Right lobe of liver (tissue), 6 donors: ENCODE measurements at regions not wholly inside any gene's neighbourhood (a gene's known extent, or its start where the extent isn't known, plus 50 kb on each side); places are given as distances from the start of the nearest gene placed in this dataset.

Experiments
- ATAC-seq, 4 donors: fragments of 200-7000 bp; cut with Tn5 transposase; one replicate each; pipeline ENCODE4 v1.9.1; 2020; ENCODE audit warnings: mild to moderate bottlenecking in 4 of 4, moderate library complexity in 4 of 4
- DNase-seq, 3 donors: peaks; one replicate each; pipeline ENCODE4 v3.0.0-alpha.2; 2020
- H3K27ac ChIP-seq, 3 donors: fragments of 200-600 bp; one replicate each; pipeline ENCODE4 v1.8.0; 2022
- H3K27me3 ChIP-seq, 2 donors: fragments of 200-600 bp; one replicate each; pipeline ENCODE4 v1.8.0; 2022
- H3K36me3 ChIP-seq, 4 donors: fragments of 200-600 bp; sonication (generic) in 1 of 4; one replicate each; pipeline versions ENCODE4 v1.5.1 to v1.8.0; 2017 to 2022; ENCODE audit warnings: control low read depth in 1 of 4
- H3K4me1 ChIP-seq, 4 donors: fragments of 200-600 bp; sonication (generic) in 1 of 4; one replicate each; pipeline versions ENCODE4 v1.5.1 to v1.8.0; 2017 to 2022; ENCODE audit warnings: control low read depth in 1 of 4
- H3K4me3 ChIP-seq, 3 donors: fragments of 200-600 bp; one replicate each; pipeline ENCODE4 v1.8.0; 2022
- H3K9me3 ChIP-seq, 4 donors: fragments of 200-600 bp; sonication (generic) in 1 of 4; one replicate each; pipeline versions ENCODE4 v1.5.1 to v1.8.0; 2017 to 2022; ENCODE audit warnings: control low read depth in 1 of 4
- POLR2A ChIP-seq: fragments of 450-650 bp; IDR thresholded peaks from one replicate; pipeline ENCODE4 v1.6.1; 2017; ENCODE audit warnings: antibody characterized with exemption, mild to moderate bottlenecking
- WGBS: methylation state at CpG from one replicate; pipeline ENCODE4 v1.1.6; 2018; ENCODE audit warnings: low coverage, low lambda C conversion rate; ENCODE audit not compliant: insufficient coverage; ENCODE audit errors: missing lambda C conversion rate; 5-methylcytosine and 5-hydroxymethylcytosine counted together
- intact Hi-C, 2 donors: fragments of 100-400 bp; cut with DNase I; formaldehyde crosslinking; loops; one replicate each; pipeline versions ENCODE4 v1.11.2 to v1.14.1; 2022
- TF ChIP-seq, protein P1 (sequence below), 4 donors: fragments of 200-600 bp in 3 of 4; fragments of 450-650 bp in 1 of 4; IDR thresholded peaks; one replicate each; pipeline versions ENCODE4 v1.5.1 to v1.8.0; 2016 to 2022; ENCODE audit warnings: antibody characterized with exemption in 4 of 4, mild to moderate bottlenecking in 2 of 4
- donor health status: DM: no; HTN: yes; CAD: no.
- donor health status: DM: no; HTN: no; CAD: no.
- donor health status: DM: no; HTN: no; CAD: no.
- donor health status: DM: no; HTN: yes; CAD: no.
- donor health status: DM: no; HTN: yes; CAD: no.

DNA sequence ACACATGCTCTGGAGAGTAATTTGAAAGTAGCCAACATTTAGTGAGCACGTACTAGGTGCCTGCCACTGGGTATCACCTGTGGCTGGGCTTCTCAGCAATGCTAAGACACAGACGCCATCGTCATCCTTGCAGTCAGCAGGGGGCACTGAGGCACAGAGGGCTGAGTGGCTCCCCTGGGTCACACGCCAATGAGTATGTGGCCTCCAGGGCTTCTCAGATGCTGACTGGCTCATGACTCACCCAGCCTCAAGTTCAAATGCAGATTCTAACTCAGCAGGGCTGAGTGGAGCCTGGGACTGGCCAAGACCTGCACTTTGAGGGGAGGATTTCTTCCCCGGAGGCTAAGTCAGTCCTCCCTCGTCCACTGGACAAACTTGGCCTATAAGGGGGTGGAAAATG is 115.1 kb upstream of the CACNA1A start:
- Histone ChIP-seq H3K27me3 (no peaks in the 10 kb centered on the region), H3K27ac (no peak overlapping the region), H3K4me3 (no peak overlapping the region), H3K9me3 (no peaks in the 10 kb centered on the region), H3K4me1 (no peaks in the 10 kb centered on the region), H3K36me3 (no peaks in the 10 kb centered on the region)
- no peak for DNase-seq
- intact Hi-C loops, result no loop called here
- WGBS, result 59% methylated on average over 4 of the region's 6 CpGs
- no peak for TF ChIP-seq POLR2A
- TF ChIP-seq, protein P1, sequence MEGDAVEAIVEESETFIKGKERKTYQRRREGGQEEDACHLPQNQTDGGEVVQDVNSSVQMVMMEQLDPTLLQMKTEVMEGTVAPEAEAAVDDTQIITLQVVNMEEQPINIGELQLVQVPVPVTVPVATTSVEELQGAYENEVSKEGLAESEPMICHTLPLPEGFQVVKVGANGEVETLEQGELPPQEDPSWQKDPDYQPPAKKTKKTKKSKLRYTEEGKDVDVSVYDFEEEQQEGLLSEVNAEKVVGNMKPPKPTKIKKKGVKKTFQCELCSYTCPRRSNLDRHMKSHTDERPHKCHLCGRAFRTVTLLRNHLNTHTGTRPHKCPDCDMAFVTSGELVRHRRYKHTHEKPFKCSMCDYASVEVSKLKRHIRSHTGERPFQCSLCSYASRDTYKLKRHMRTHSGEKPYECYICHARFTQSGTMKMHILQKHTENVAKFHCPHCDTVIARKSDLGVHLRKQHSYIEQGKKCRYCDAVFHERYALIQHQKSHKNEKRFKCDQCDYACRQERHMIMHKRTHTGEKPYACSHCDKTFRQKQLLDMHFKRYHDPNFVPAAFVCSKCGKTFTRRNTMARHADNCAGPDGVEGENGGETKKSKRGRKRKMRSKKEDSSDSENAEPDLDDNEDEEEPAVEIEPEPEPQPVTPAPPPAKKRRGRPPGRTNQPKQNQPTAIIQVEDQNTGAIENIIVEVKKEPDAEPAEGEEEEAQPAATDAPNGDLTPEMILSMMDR (IDR thresholded peaks at IDR 0.05), result no peak
- no peak for ATAC-seq

DNA sequence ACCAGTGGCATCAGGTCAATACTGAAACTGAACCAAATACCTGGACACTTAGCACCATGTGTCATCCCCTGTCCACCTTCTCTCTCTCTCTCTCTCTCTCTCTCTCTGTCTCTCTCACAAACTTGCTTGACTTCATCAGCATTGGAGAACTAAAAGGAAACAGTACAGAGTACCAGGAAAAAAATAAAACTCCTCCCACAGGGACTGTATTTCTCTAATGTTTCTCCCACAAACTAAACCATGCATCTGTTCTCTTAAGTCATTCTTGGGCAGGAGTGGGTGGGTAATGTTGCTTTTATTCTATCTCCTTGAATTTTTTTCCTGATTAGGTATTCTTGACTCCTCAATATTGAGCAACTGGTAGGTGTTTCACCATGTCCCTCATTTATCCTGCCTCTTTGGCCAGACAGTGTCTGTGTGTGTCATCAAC is 112.9 kb upstream of the CACNA1A start:
- Histone ChIP-seq H3K36me3 (no peaks in the 10 kb centered on the region), H3K9me3 (no peaks in the 10 kb centered on the region), H3K27me3 (no peaks in the 10 kb centered on the region), H3K4me3 (no peak overlapping the region), H3K27ac (no peak overlapping the region), H3K4me1 (no peaks in the 10 kb centered on the region)
- ATAC-seq, result no peak
- no peak for TF ChIP-seq POLR2A
- TF ChIP-seq, protein P1 (IDR thresholded peaks at IDR 0.05), result no peak
- no peak for DNase-seq
- intact Hi-C loops, result no loop called here

DNA sequence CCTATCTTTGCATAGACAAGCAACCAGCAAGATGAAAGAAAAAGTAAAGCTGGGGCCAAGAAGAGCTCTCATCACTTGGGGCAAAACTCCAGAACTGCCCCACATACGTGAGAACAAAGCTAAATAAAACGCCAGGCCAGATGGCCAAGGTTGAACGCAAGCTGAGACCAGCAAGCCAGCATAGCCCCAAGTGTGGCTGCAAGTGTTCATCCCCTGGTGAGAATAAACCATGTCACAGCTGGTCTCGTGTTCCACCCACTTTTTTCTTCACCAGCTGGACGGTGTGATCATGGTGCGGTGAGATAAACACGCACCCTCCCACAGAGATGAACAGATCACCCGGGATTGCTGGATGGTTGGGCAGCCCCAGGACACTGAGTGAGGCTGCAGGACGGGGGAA is 109.6 kb upstream of the CACNA1A start:
- Histone ChIP-seq H3K9me3 (no peaks in the 10 kb centered on the region), H3K36me3 (no peaks in the 10 kb centered on the region), H3K4me1 (no peaks in the 10 kb centered on the region), H3K27ac (no peak overlapping the region), H3K4me3 (no peak overlapping the region), H3K27me3 (no peaks in the 10 kb centered on the region)
- intact Hi-C loops, result no loop called here
- no peak for DNase-seq
- TF ChIP-seq POLR2A, result no peak
- TF ChIP-seq, protein P1 (IDR thresholded peaks at IDR 0.05), result no peak
- WGBS, result 48% methylated on average over 4 of the region's 9 CpGs
- no peak for ATAC-seq

DNA sequence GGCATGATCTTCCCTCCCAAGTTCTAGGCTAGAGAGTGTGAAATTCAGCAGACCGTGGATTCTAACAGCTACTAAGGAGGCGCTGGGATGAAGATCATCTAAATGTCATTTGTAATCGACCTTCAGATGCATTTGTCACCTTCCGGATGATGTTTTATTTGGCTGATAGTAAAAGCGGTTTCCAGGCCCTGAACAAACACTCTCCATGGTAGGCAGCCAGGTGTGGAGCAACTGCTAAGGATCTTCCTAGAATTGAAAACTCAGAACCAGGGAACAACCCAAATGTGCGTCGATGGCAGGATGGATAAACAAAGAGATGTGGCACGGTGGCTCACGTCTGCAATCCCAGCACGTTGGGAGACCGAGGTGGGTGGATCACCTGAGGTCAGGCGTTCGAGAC is 107.2 kb upstream of the CACNA1A start:
- no peak for TF ChIP-seq POLR2A
- TF ChIP-seq, protein P1 (IDR thresholded peaks at IDR 0.05), result no peak
- H3K9me3 ChIP-seq, result no peaks in the 10 kb centered on the region
- intact Hi-C loops, result no loop called here
- H3K4me3 ChIP-seq, result no peak overlapping the region
- H3K36me3 ChIP-seq, result no peaks in the 10 kb centered on the region
- no peaks in the 10 kb centered on the region for H3K4me1 ChIP-seq
- ATAC-seq, result no peak
- 41% methylated on average over 13 of the region's 13 CpGs for WGBS
- no peak overlapping the region for H3K27ac ChIP-seq
- no peaks in the 10 kb centered on the region for H3K27me3 ChIP-seq
- no peak for DNase-seq

DNA sequence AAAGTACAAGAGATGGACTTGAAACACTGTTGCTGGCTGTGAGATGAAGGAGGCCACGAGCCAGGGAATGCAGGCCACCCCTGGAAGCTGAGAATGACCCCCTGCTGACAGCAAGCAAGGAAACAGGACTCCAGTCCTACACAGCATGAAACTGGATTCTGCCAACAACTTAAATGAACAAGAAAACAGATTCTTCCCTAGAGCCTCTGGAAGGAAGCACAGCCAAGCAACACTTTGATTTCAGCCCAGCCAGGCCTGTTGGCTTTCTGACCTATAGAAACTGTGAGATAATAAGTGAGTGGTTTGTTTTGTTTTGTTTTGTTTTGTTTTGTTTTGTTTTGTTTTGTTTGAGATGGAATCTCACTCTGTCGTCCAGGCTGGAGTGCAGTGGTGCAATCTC is 105.3 kb upstream of the CACNA1A start:
- H3K4me1 ChIP-seq, result no peaks in the 10 kb centered on the region
- no peak for ATAC-seq
- intact Hi-C loops, result no loop called here
- no peak overlapping the region for H3K27ac ChIP-seq
- no peaks in the 10 kb centered on the region for H3K27me3 ChIP-seq
- DNase-seq, result no peak
- 32% methylated on average over 2 of the region's 2 CpGs for WGBS
- no peaks in the 10 kb centered on the region for H3K36me3 ChIP-seq
- H3K4me3 ChIP-seq, result no peak overlapping the region
- no peak for TF ChIP-seq POLR2A
- TF ChIP-seq, protein P1 (IDR thresholded peaks at IDR 0.05), result no peak
- no peaks in the 10 kb centered on the region for H3K9me3 ChIP-seq
